ENCODE measurements at regions not wholly inside any gene's neighbourhood (a gene's known extent, or its start where the extent isn't known, plus 50 kb on each side); places are given as distances from the start of the nearest gene placed in this dataset.
"Not testable (repeated sequence)": the region's sequence is repeated elsewhere in the genome, so short reads cannot be mapped to it uniquely, and the experiment has no call there.

- H3K4me3 ChIP-seq (replicated peaks; ENCODE audit: low read depth, low read length), result no peak overlapping the region
- peak; percentile 39 for DNase-seq (ENCODE audit: low read depth)
- TF ChIP-seq, protein P1, sequence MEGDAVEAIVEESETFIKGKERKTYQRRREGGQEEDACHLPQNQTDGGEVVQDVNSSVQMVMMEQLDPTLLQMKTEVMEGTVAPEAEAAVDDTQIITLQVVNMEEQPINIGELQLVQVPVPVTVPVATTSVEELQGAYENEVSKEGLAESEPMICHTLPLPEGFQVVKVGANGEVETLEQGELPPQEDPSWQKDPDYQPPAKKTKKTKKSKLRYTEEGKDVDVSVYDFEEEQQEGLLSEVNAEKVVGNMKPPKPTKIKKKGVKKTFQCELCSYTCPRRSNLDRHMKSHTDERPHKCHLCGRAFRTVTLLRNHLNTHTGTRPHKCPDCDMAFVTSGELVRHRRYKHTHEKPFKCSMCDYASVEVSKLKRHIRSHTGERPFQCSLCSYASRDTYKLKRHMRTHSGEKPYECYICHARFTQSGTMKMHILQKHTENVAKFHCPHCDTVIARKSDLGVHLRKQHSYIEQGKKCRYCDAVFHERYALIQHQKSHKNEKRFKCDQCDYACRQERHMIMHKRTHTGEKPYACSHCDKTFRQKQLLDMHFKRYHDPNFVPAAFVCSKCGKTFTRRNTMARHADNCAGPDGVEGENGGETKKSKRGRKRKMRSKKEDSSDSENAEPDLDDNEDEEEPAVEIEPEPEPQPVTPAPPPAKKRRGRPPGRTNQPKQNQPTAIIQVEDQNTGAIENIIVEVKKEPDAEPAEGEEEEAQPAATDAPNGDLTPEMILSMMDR (IDR thresholded peaks at IDR 0.05; ENCODE audit: low read length, missing control alignments), result no peak
These were observed 198.1 kb downstream of the NPR3 start for GRCh38 chr5:32909207-32909606.

DNA sequence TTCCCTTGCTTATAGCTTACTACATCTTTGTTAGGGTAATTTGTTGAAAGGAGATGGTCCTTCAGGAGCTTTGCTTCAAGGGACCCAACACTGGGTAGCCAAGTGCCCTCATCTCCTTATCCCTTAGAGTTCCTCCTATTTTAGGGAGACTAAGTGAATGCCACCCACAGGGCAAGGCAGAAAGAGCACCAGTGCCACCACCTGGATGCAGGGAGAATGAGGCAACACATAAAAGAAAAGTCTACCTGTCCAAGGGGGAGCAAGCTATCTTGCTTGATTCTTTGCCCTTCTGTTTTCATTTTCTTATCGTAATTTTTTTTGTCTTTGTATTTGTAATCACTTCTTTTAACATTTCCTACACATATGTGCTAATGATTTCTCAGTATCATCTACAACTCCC, 205.5 kb downstream of the NPR3 start:
- TF ChIP-seq, protein P1 (IDR thresholded peaks at IDR 0.05; ENCODE audit: low read length, missing control alignments), result peak; percentile 34
- DNase-seq (ENCODE audit: low read depth), result peak; percentile 28
- no peak overlapping the region for H3K4me3 ChIP-seq (replicated peaks; ENCODE audit: low read depth, low read length)

DNA sequence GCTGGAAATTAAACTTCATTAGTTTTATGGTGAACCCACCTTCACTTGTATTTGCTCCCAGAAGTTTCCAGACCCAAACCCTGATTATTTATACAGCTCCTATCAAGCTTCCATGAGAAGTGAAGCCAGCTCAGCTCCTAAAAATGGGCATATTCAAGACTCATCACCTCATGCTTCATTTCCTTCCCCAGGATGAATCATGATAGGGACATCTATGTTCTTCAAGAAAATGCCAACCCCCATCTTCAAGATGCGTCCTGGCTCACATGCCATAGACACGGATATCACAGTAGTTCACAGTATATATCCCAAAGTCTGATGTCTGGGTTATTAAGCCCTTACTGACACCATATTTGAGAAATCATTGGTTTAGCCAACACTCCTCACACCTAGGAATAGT, 217.6 kb downstream of the NPR3 start:
- TF ChIP-seq, protein P1 (IDR thresholded peaks at IDR 0.05; ENCODE audit: low read length, missing control alignments), result no peak
- no peak for DNase-seq (ENCODE audit: low read depth)
- H3K4me3 ChIP-seq (replicated peaks; ENCODE audit: low read depth, low read length), result no peak overlapping the region

DNA sequence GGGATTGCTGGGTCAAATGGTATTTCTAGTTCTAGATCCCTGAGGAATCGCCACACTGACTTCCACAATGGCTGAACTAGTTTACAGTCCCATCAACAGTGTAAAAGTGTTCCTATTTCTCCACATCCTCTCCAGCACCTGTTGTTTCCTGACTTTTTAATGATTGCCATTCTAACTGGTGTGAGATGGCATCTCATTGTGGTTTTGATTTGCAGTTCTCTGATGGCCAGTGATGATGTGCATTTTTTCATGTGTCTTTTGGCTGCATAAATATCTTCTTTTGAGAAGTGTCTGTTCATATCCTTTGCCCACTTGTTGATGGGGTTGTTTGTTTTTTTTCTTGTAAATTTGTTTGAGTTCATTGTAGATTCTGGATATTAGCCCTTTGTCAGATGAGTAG, 220.3 kb downstream of the NPR3 start:
- H3K4me3 ChIP-seq (replicated peaks; ENCODE audit: low read depth, low read length); DNase-seq (ENCODE audit: low read depth): not testable (repeated sequence)

GRCh38 chr5:32932241-32932935, 221.3 kb downstream of the NPR3 start:
- TF ChIP-seq, protein P1 (IDR thresholded peaks at IDR 0.05; ENCODE audit: low read length, missing control alignments), result no peak
- no peak overlapping the region for H3K4me3 ChIP-seq (replicated peaks; ENCODE audit: low read depth, low read length)
- no peak for DNase-seq (ENCODE audit: low read depth)

GRCh38 chr5:32933692-32934091, 222.6 kb downstream of the NPR3 start:
- no peak for DNase-seq (ENCODE audit: low read depth)
- TF ChIP-seq, protein P1 (IDR thresholded peaks at IDR 0.05; ENCODE audit: low read length, missing control alignments), result no peak
- H3K4me3 ChIP-seq (replicated peaks; ENCODE audit: low read depth, low read length), result no peak overlapping the region

DNA sequence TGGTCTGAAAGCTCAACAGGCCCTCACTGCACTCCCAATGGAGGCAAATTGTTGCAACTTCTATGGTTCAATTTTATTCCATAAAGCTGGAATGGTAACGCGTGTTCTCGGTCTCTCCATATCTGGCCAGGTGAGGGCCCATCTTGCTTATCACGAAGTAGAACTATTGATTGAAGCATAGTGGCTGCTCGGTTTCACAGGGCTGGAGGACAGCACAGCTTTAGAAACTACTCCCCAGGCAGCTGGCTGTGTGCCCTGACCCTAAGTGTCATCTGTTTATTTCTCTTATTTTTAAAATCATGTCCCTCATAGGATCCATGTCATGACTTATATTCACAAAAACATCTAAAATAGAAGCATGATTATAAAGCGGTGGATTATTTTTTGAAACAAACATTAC, 223.4 kb downstream of the NPR3 start:
- DNase-seq (ENCODE audit: low read depth), result no peak
- no peak overlapping the region for H3K4me3 ChIP-seq (replicated peaks; ENCODE audit: low read depth, low read length)
- TF ChIP-seq, protein P1 (IDR thresholded peaks at IDR 0.05; ENCODE audit: low read length, missing control alignments), result no peak
